HL-60 (cell line): ENCODE measurements at regions not wholly inside any gene's neighbourhood (a gene's known extent, or its start where the extent isn't known, plus 50 kb on each side); places are given as distances from the start of the nearest gene placed in this dataset.
A peak's percentile ranks its signal among the peaks of the same experiment; 100 is the strongest.

Experiments
- DNase-seq, 2 experiments: peaks; one replicate each; pipeline ENCODE4 v3.0.0-alpha.2; 2010 to 2020; ENCODE audit warnings: low read depth in 1 of 2, low spot score in 1 of 2
- H3K27ac ChIP-seq: fragments of 250-450 bp; sonication (Bioruptor Pico); replicated peaks from 2 replicates; pipeline ENCODE4 v1.5.1; 2020; ENCODE audit warnings: mild to moderate bottlenecking, moderate library complexity
- H3K27me3 ChIP-seq: fragments of 250-450 bp; sonication (Bioruptor Pico); 2 replicates; pipeline ENCODE4 v1.5.1; 2021; ENCODE audit warnings: mild to moderate bottlenecking, moderate library complexity; ENCODE audit not compliant: insufficient read depth, poor library complexity, severe bottlenecking
- H3K4me3 ChIP-seq: replicated peaks from 2 replicates; pipeline ENCODE4 v1.5.1; 2011; ENCODE audit warnings: mild to moderate bottlenecking, control low read depth, low read length; ENCODE audit not compliant: insufficient read depth
- GABPA ChIP-seq: IDR thresholded peaks from 2 replicates; pipeline ENCODE4 v1.6.1; 2012; ENCODE audit warnings: low read depth
- POLR2AphosphoS5 ChIP-seq: IDR thresholded peaks from 2 replicates; pipeline ENCODE4 v1.6.1; 2012; ENCODE audit warnings: low read depth
- SPI1 ChIP-seq: IDR thresholded peaks from 2 replicates; pipeline ENCODE4 v1.6.1; 2012; ENCODE audit warnings: low read depth, mild to moderate bottlenecking, borderline replicate concordance
- TF ChIP-seq, protein P1 (sequence below): IDR thresholded peaks from 2 replicates; pipeline ENCODE4 v1.6.1; 2012; ENCODE audit warnings: low read depth; ENCODE audit not compliant: insufficient replicate concordance
- TF ChIP-seq, protein P2 (sequence below): IDR thresholded peaks from one replicate; pipeline ENCODE4 v1.5.1; 2011; ENCODE audit warnings: low read length, control low read depth, inconsistent platforms; ENCODE audit not compliant: insufficient read depth

DNA sequence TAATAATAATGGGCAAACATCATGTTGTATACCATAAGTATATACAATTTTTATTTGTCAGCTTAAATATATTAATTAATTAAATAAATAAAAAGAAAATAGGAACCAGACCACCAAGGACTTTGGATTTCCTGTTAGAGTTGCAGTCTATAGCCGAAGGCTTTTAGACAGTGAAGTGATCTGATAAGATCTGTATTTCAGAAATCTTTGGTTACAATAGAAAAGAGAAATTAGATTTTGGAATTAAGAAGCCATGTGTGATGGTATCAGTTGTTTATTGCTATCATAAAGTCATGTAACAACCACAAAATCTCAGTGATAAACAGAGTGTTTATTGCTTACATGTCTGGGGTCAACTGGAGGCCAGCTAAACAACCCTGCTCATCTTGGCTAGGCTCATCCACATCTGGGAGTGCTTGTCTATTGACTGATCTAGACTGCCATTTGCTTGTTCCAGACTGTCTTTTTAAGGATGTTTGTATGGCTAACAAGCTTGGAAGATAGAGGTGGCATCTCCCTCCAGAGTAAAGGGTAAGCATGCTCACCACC is 142.1 kb upstream of the USP9X start:
- TF ChIP-seq, protein P1, sequence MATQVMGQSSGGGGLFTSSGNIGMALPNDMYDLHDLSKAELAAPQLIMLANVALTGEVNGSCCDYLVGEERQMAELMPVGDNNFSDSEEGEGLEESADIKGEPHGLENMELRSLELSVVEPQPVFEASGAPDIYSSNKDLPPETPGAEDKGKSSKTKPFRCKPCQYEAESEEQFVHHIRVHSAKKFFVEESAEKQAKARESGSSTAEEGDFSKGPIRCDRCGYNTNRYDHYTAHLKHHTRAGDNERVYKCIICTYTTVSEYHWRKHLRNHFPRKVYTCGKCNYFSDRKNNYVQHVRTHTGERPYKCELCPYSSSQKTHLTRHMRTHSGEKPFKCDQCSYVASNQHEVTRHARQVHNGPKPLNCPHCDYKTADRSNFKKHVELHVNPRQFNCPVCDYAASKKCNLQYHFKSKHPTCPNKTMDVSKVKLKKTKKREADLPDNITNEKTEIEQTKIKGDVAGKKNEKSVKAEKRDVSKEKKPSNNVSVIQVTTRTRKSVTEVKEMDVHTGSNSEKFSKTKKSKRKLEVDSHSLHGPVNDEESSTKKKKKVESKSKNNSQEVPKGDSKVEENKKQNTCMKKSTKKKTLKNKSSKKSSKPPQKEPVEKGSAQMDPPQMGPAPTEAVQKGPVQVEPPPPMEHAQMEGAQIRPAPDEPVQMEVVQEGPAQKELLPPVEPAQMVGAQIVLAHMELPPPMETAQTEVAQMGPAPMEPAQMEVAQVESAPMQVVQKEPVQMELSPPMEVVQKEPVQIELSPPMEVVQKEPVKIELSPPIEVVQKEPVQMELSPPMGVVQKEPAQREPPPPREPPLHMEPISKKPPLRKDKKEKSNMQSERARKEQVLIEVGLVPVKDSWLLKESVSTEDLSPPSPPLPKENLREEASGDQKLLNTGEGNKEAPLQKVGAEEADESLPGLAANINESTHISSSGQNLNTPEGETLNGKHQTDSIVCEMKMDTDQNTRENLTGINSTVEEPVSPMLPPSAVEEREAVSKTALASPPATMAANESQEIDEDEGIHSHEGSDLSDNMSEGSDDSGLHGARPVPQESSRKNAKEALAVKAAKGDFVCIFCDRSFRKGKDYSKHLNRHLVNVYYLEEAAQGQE: no peak
- TF ChIP-seq SPI1 (no peak), POLR2AphosphoS5 (no peak), GABPA (no peak)
- Histone ChIP-seq H3K27ac (no peak overlapping the region), H3K4me3 (no peak overlapping the region), H3K27me3 (no peaks in the 10 kb centered on the region)
- no peak for DNase-seq

DNA sequence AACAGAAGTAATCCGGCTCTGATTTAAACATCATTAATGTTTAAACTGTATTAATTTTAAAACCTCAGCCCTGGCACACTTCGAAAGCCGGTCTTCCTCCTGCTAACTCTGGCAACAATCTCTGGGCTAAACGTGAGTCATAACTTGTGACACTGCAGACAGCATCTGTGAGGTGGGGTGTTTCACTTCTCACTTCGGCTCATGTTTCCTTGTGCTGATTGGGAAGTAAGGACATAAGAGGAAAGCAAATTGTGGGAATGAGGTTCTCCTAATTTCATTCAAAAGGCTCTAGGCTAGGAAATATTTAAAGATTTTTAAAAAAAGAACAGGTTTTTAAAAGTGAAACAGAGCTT is 139.9 kb upstream of the USP9X start:
- H3K4me3 ChIP-seq: no peak overlapping the region
- H3K27me3 ChIP-seq: no peaks in the 10 kb centered on the region
- peak in 1 of 2 experiments; percentile 49 for DNase-seq
- no peak overlapping the region for H3K27ac ChIP-seq
- TF ChIP-seq POLR2AphosphoS5: no peak
- TF ChIP-seq, protein P1: no peak
- TF ChIP-seq GABPA: no peak
- TF ChIP-seq, protein P2, sequence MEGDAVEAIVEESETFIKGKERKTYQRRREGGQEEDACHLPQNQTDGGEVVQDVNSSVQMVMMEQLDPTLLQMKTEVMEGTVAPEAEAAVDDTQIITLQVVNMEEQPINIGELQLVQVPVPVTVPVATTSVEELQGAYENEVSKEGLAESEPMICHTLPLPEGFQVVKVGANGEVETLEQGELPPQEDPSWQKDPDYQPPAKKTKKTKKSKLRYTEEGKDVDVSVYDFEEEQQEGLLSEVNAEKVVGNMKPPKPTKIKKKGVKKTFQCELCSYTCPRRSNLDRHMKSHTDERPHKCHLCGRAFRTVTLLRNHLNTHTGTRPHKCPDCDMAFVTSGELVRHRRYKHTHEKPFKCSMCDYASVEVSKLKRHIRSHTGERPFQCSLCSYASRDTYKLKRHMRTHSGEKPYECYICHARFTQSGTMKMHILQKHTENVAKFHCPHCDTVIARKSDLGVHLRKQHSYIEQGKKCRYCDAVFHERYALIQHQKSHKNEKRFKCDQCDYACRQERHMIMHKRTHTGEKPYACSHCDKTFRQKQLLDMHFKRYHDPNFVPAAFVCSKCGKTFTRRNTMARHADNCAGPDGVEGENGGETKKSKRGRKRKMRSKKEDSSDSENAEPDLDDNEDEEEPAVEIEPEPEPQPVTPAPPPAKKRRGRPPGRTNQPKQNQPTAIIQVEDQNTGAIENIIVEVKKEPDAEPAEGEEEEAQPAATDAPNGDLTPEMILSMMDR: no peak
- no peak for TF ChIP-seq SPI1

DNA sequence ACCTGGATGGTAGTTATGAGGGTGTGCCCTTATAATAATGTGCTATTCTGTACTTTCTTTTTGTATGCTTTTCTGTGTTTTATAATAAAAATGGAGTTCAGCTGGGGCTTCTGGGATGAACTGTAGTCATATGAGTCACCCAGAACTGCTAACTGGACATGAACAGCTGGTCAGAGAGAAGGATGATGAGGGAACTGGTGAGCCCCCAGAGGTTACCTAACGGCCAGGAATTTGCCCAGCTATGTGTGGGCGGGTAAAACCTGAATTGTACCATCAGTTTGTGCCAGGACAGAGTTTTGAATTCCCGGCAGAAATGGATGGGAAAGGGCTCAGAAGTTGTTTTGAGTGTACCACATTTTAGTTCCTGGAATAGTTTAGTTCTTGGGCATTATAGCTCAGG is 138.0 kb upstream of the USP9X start:
- DNase-seq: no peak
- no peaks in the 10 kb centered on the region for H3K27me3 ChIP-seq
- H3K27ac ChIP-seq: no peak overlapping the region
- H3K4me3 ChIP-seq: no peak overlapping the region
- TF ChIP-seq, protein P2: no peak
- no peak for TF ChIP-seq GABPA
- TF ChIP-seq, protein P1: no peak
- TF ChIP-seq SPI1: no peak
- no peak for TF ChIP-seq POLR2AphosphoS5
